Nephron progenitor cell (in vitro differentiated cells): ENCODE measurements at regions not wholly inside any gene's neighbourhood (a gene's known extent, or its start where the extent isn't known, plus 50 kb on each side); places are given as distances from the start of the nearest gene placed in this dataset.

Source experiments
- DNase-seq: peaks from one replicate; pipeline ENCODE4 v3.0.0; 2021
- H3K27ac Mint-ChIP-seq: 2 replicates; pipeline ENCODE4 v1.8.0; 2021; ENCODE audit warnings: mild to moderate bottlenecking, moderate library complexity, mixed read lengths
- H3K27me3 Mint-ChIP-seq: 2 replicates; pipeline ENCODE4 v1.8.0; 2021; ENCODE audit warnings: mild to moderate bottlenecking, low read depth, mixed read lengths; ENCODE audit not compliant: poor library complexity
- H3K36me3 Mint-ChIP-seq: 2 replicates; pipeline ENCODE4 v1.8.0; 2021; ENCODE audit warnings: low read depth, mixed read lengths
- H3K4me1 Mint-ChIP-seq: 2 replicates; pipeline ENCODE4 v1.8.0; 2021; ENCODE audit warnings: mixed read lengths
- H3K4me3 Mint-ChIP-seq: 2 replicates; pipeline ENCODE4 v1.8.0; 2021; ENCODE audit warnings: mild to moderate bottlenecking, moderate library complexity, mixed read lengths
- H3K9me3 Mint-ChIP-seq: 2 replicates; pipeline ENCODE4 v1.8.0; 2021; ENCODE audit warnings: mild to moderate bottlenecking, moderate library complexity, mixed read lengths
- CTCF ChIP-seq: fragments of 200-600 bp; sonication (generic); IDR thresholded peaks from 2 replicates; pipeline ENCODE4 v1.5.0; 2021; ENCODE audit warnings: antibody characterized with exemption

- Mint-ChIP-seq H3K9me3 (peaks cover 7% of the 10 kb centered on the region), H3K4me3 (no peak overlapping the region), H3K27me3 (peaks cover 4% of the 10 kb centered on the region), H3K27ac (no peak overlapping the region), H3K36me3 (no peaks in the 10 kb centered on the region), H3K4me1 (peaks cover 18% of the 10 kb centered on the region)
- no peak for TF ChIP-seq CTCF
- DNase-seq = no peak
Observed at GRCh38 chr20:39541136-39541803, 579.1 kb downstream of the DHX35 start.

- peaks cover 18% of the 10 kb centered on the region for H3K4me1 Mint-ChIP-seq
- H3K4me3 Mint-ChIP-seq = no peak overlapping the region
Observed at GRCh38 chr20:39538317-39538716, 576.2 kb downstream of the DHX35 start.

GRCh38 chr20:39535301-39535700 is 573.2 kb downstream of the DHX35 start:
- Mint-ChIP-seq H3K27ac (no peak overlapping the region), H3K4me3 (no peak overlapping the region), H3K9me3 (peaks cover 11% of the 10 kb centered on the region), H3K36me3 (no peaks in the 10 kb centered on the region), H3K27me3 (peaks cover 3% of the 10 kb centered on the region), H3K4me1 (peaks cover 29% of the 10 kb centered on the region)
- DNase-seq = no peak
- no peak for TF ChIP-seq CTCF

More at GRCh38 chr20:39538317-39538716, 576.2 kb downstream of the DHX35 start:
- Mint-ChIP-seq H3K36me3 (no peaks in the 10 kb centered on the region), H3K9me3 (peaks cover 19% of the 10 kb centered on the region), H3K27me3 (peaks cover 4% of the 10 kb centered on the region), H3K27ac (no peak overlapping the region)
- DNase-seq = no peak
- TF ChIP-seq CTCF = no peak

- H3K4me3 Mint-ChIP-seq = no peak overlapping the region
- H3K4me1 Mint-ChIP-seq = peaks cover 33% of the 10 kb centered on the region
- no peak for TF ChIP-seq CTCF
- H3K27me3 Mint-ChIP-seq = peaks cover 3% of the 10 kb centered on the region
- DNase-seq = no peak
- no peak overlapping the region for H3K27ac Mint-ChIP-seq
- no peaks in the 10 kb centered on the region for H3K36me3 Mint-ChIP-seq
- peaks cover 11% of the 10 kb centered on the region for H3K9me3 Mint-ChIP-seq
Observed at GRCh38 chr20:39534846-39535245, 572.7 kb downstream of the DHX35 start.

- Mint-ChIP-seq H3K9me3 (peaks cover 11% of the 10 kb centered on the region), H3K4me3 (no peak overlapping the region), H3K36me3 (no peaks in the 10 kb centered on the region), H3K27me3 (peaks cover 3% of the 10 kb centered on the region), H3K27ac (no peak overlapping the region), H3K4me1 (peaks cover 43% of the 10 kb centered on the region)
- TF ChIP-seq CTCF = no peak
- no peak for DNase-seq
Observed at GRCh38 chr20:39533858-39534257, 571.7 kb downstream of the DHX35 start.

GRCh38 chr20:39532205-39532604 is 570.1 kb downstream of the DHX35 start:
- no peak for DNase-seq
- TF ChIP-seq CTCF = no peak
- H3K4me3 Mint-ChIP-seq = no peak overlapping the region
- peaks cover 3% of the 10 kb centered on the region for H3K27me3 Mint-ChIP-seq
- peaks cover 55% of the 10 kb centered on the region for H3K4me1 Mint-ChIP-seq
- peaks cover 11% of the 10 kb centered on the region for H3K9me3 Mint-ChIP-seq
- H3K27ac Mint-ChIP-seq = no peak overlapping the region
- H3K36me3 Mint-ChIP-seq = no peaks in the 10 kb centered on the region
